ENCODE measurements at regions not wholly inside any gene's neighbourhood (a gene's known extent, or its start where the extent isn't known, plus 50 kb on each side); places are given as distances from the start of the nearest gene placed in this dataset.

DNA sequence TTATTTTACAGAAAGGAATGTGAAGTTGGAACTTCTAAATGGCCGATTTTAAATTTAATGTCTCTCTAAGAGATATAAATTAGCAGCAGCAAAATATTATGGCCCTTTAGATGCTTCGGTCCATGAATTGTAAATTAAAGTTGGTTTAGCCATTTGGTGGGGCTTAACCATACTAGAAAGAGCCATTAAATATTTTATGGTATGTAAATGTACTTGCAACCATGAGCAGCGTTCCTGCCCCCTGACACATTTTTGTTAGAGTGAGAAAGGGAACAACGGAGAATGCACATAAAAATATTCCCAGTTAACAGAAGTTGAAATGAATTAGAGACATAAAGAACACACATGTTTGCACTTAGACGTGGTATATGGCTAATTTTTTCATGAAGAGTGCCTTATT is 237.9 kb downstream of the MYLK4 start:
- Histone ChIP-seq H3K27me3 (ENCODE audit: insufficient read depth, low read length) (no peaks in the 10 kb centered on the region), H3K9me2 (ENCODE audit: insufficient read depth) (no peaks in the 10 kb centered on the region), H3K27ac (ENCODE audit: low read depth, low read length) (no peak overlapping the region), H3K4me2 (ENCODE audit: low read length) (no peak overlapping the region), H4K20me1 (ENCODE audit: insufficient read depth) (no peaks in the 10 kb centered on the region), H3K4me3 (replicated peaks in 1 of 2; ENCODE audit: low read depth in 1 of 2, low read length in 2 of 2) (no peak overlapping the region), H3K79me2 (ENCODE audit: insufficient read depth, low read length) (no peaks in the 10 kb centered on the region), H3K4me1 (ENCODE audit: control insufficient read depth in 1 of 2, insufficient read depth in 2 of 2, low read length in 2 of 2) (peaks cover 0 to 7% of the 10 kb centered on the region in 2 experiments; a peak in 1 of 4 replicates), H3K36me3 (ENCODE audit: control insufficient read depth in 1 of 2, insufficient read depth in 2 of 2, low read length in 2 of 2) (no peaks in the 10 kb centered on the region), H2AFZ (ENCODE audit: low read depth, low read length, poor library complexity, severe bottlenecking) (no peak overlapping the region), H3K9ac (ENCODE audit: low read length) (no peak overlapping the region), H3K9me3 (ENCODE audit: control insufficient read depth in 1 of 2, insufficient read depth in 1 of 2, low read depth in 1 of 2, low read length in 2 of 2) (no peaks in the 10 kb centered on the region)
- ChIA-PET RAD21 (ENCODE audit: low non-redundant PET in 1 of 2, low total read pairs in 2 of 2, uncharacterized antibody in 2 of 2, unreplicated experiment in 2 of 2) (no interaction called here), POLR2A (no interaction called here), CTCF (no interaction called here)
- DNase-seq (ENCODE audit: low read depth, low spot score) (no peak), ATAC-seq (no peak)
- TF ChIP-seq TCF7L2 (IDR thresholded peaks at IDR 0.05; ENCODE audit: borderline replicate concordance, extremely low read depth, insufficient read depth, insufficient read length) (no peak), SRF (IDR thresholded peaks at IDR 0.05; ENCODE audit: low read depth) (no peak), POLR2AphosphoS5 (IDR thresholded peaks at IDR 0.05; ENCODE audit: low read depth, low read length) (no peak), ZNF274 (IDR thresholded peaks at IDR 0.05; ENCODE audit: low read depth, low read length) (no peak), EZH2 (IDR thresholded peaks at IDR 0.05) (no peak), CBX3 (IDR thresholded peaks at IDR 0.05; ENCODE audit: low read depth) (no peak), EZH2phosphoT487 (IDR thresholded peaks at IDR 0.05; ENCODE audit: borderline replicate concordance) (no peak), POLR2A (IDR thresholded peaks at IDR 0.05; ENCODE audit: borderline replicate concordance, extremely low read depth, insufficient read depth, insufficient read length) (no peak), SP1 (IDR thresholded peaks at IDR 0.05; ENCODE audit: low read depth) (no peak), YY1 (IDR thresholded peaks at IDR 0.05; ENCODE audit: extremely low read depth, insufficient replicate concordance, low read depth, low read length) (no peak), SIN3A (IDR thresholded peaks at IDR 0.05; ENCODE audit: low read depth) (no peak), FOSL1 (IDR thresholded peaks at IDR 0.05; ENCODE audit: low read depth) (no peak), RAD21 (IDR thresholded peaks at IDR 0.05; ENCODE audit: low read depth) (no peak), ELF1 (IDR thresholded peaks at IDR 0.05; ENCODE audit: borderline replicate concordance, low read depth) (no peak)
- TF ChIP-seq, protein P1, sequence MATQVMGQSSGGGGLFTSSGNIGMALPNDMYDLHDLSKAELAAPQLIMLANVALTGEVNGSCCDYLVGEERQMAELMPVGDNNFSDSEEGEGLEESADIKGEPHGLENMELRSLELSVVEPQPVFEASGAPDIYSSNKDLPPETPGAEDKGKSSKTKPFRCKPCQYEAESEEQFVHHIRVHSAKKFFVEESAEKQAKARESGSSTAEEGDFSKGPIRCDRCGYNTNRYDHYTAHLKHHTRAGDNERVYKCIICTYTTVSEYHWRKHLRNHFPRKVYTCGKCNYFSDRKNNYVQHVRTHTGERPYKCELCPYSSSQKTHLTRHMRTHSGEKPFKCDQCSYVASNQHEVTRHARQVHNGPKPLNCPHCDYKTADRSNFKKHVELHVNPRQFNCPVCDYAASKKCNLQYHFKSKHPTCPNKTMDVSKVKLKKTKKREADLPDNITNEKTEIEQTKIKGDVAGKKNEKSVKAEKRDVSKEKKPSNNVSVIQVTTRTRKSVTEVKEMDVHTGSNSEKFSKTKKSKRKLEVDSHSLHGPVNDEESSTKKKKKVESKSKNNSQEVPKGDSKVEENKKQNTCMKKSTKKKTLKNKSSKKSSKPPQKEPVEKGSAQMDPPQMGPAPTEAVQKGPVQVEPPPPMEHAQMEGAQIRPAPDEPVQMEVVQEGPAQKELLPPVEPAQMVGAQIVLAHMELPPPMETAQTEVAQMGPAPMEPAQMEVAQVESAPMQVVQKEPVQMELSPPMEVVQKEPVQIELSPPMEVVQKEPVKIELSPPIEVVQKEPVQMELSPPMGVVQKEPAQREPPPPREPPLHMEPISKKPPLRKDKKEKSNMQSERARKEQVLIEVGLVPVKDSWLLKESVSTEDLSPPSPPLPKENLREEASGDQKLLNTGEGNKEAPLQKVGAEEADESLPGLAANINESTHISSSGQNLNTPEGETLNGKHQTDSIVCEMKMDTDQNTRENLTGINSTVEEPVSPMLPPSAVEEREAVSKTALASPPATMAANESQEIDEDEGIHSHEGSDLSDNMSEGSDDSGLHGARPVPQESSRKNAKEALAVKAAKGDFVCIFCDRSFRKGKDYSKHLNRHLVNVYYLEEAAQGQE (IDR thresholded peaks at IDR 0.05; ENCODE audit: low read depth), result no peak
- TF ChIP-seq, protein P2, sequence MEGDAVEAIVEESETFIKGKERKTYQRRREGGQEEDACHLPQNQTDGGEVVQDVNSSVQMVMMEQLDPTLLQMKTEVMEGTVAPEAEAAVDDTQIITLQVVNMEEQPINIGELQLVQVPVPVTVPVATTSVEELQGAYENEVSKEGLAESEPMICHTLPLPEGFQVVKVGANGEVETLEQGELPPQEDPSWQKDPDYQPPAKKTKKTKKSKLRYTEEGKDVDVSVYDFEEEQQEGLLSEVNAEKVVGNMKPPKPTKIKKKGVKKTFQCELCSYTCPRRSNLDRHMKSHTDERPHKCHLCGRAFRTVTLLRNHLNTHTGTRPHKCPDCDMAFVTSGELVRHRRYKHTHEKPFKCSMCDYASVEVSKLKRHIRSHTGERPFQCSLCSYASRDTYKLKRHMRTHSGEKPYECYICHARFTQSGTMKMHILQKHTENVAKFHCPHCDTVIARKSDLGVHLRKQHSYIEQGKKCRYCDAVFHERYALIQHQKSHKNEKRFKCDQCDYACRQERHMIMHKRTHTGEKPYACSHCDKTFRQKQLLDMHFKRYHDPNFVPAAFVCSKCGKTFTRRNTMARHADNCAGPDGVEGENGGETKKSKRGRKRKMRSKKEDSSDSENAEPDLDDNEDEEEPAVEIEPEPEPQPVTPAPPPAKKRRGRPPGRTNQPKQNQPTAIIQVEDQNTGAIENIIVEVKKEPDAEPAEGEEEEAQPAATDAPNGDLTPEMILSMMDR (IDR thresholded peaks at IDR 0.05 in 2 of 3, conservative IDR thresholded peaks at IDR 0.05 in 1 of 3; ENCODE audit: borderline replicate concordance in 1 of 3, insufficient read depth in 1 of 3, low read depth in 2 of 3, low read length in 2 of 3), result no peak
- TF ChIP-seq, protein P3, sequence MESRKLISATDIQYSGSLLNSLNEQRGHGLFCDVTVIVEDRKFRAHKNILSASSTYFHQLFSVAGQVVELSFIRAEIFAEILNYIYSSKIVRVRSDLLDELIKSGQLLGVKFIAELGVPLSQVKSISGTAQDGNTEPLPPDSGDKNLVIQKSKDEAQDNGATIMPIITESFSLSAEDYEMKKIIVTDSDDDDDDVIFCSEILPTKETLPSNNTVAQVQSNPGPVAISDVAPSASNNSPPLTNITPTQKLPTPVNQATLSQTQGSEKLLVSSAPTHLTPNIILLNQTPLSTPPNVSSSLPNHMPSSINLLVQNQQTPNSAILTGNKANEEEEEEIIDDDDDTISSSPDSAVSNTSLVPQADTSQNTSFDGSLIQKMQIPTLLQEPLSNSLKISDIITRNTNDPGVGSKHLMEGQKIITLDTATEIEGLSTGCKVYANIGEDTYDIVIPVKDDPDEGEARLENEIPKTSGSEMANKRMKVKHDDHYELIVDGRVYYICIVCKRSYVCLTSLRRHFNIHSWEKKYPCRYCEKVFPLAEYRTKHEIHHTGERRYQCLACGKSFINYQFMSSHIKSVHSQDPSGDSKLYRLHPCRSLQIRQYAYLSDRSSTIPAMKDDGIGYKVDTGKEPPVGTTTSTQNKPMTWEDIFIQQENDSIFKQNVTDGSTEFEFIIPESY (IDR thresholded peaks at IDR 0.05; ENCODE audit: extremely low read depth, insufficient replicate concordance, low read length), result no peak
- TF ChIP-seq, protein P4, sequence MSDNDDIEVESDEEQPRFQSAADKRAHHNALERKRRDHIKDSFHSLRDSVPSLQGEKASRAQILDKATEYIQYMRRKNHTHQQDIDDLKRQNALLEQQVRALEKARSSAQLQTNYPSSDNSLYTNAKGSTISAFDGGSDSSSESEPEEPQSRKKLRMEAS (IDR thresholded peaks at IDR 0.05), result no peak
- intact Hi-C loops (cut with micrococcal nuclease), result no loop called here
- no TSS peak for BruUV-seq (replicated peaks)

All from HCT116 (cell line).